Islet precursor cell (in vitro differentiated cells): ENCODE measurements at regions not wholly inside any gene's neighbourhood (a gene's known extent, or its start where the extent isn't known, plus 50 kb on each side); places are given as distances from the start of the nearest gene placed in this dataset.

Experiments used
- DNase-seq: peaks from one replicate; pipeline ENCODE4 v3.0.0-alpha.2; 2018

- DNase-seq, result no peak
Observed at GRCh38 chrX:110408949-110409588, 50.4 kb downstream of the RTL9 start.

- peak; percentile 73 for DNase-seq
Observed at GRCh38 chrX:110409925-110410324, 51.3 kb downstream of the RTL9 start.

- no peak for DNase-seq
Observed at GRCh38 chrX:110410603-110411002, 52.0 kb downstream of the RTL9 start.

GRCh38 chrX:110412971-110413726 lies 54.5 kb downstream of the RTL9 start:
- peak; percentile 84 for DNase-seq

- no peak for DNase-seq
Observed at GRCh38 chrX:110413727-110414124, 55.1 kb downstream of the RTL9 start.

- no peak for DNase-seq
Observed at GRCh38 chrX:110414273-110414672, 55.6 kb downstream of the RTL9 start.

- DNase-seq, result no peak
Observed at GRCh38 chrX:110414679-110415439, 56.2 kb downstream of the RTL9 start.

GRCh38 chrX:110415440-110416170 lies 57.0 kb downstream of the RTL9 start:
- DNase-seq, result no peak

- no peak for DNase-seq
Observed at GRCh38 chrX:110417128-110417527, 58.5 kb downstream of the RTL9 start.

GRCh38 chrX:110418316-110419235 lies 59.9 kb downstream of the RTL9 start:
- peak; percentile 71 for DNase-seq

GRCh38 chrX:110419512-110419911 lies 60.9 kb downstream of the RTL9 start:
- no peak for DNase-seq

GRCh38 chrX:110420771-110421499 lies 62.3 kb downstream of the RTL9 start:
- no peak for DNase-seq

- DNase-seq, result no peak
Observed at GRCh38 chrX:110421500-110422455, 63.1 kb downstream of the RTL9 start.

- no peak for DNase-seq
Observed at GRCh38 chrX:110425222-110426154, 66.8 kb downstream of the RTL9 start.

- DNase-seq, result no peak
Observed at GRCh38 chrX:110426155-110426504, 67.5 kb downstream of the RTL9 start.

- no peak for DNase-seq
Observed at GRCh38 chrX:110427076-110427475, 68.4 kb downstream of the RTL9 start.

- no peak for DNase-seq
Observed at GRCh38 chrX:110428144-110428543, 69.5 kb downstream of the RTL9 start.

- no peak for DNase-seq
Observed at GRCh38 chrX:110430293-110431076, 71.8 kb downstream of the RTL9 start.
